ENCODE measurements at regions not wholly inside any gene's neighbourhood (a gene's known extent, or its start where the extent isn't known, plus 50 kb on each side); places are given as distances from the start of the nearest gene placed in this dataset.
A peak's percentile ranks its signal among the peaks of the same experiment; 100 is the strongest.
"Not testable (repeated sequence)": the region's sequence is repeated elsewhere in the genome, so short reads cannot be mapped to it uniquely, and the experiment has no call there.

GRCh38 chr5:91315701-91316100 lies 67.4 kb downstream of the ARRDC3 start:
- no peak for DNase-seq (ENCODE audit: low read depth, low spot score)

- DNase-seq (ENCODE audit: low read depth, low spot score) = peak; percentile 66
Measured at GRCh38 chr5:91313757-91314673, 69.1 kb downstream of the ARRDC3 start.

GRCh38 chr5:91312698-91313097 lies 70.4 kb downstream of the ARRDC3 start:
- no peak for DNase-seq (ENCODE audit: low read depth, low spot score)

- DNase-seq (ENCODE audit: low read depth, low spot score) = peak; percentile 96
Measured at GRCh38 chr5:91311697-91312501, 71.2 kb downstream of the ARRDC3 start.

- no peak for DNase-seq (ENCODE audit: low read depth, low spot score)
Measured at GRCh38 chr5:91311168-91311696, 71.9 kb downstream of the ARRDC3 start.

- DNase-seq (ENCODE audit: low read depth, low spot score) = not testable (repeated sequence)
Measured at GRCh38 chr5:91308157-91308556, 75.0 kb downstream of the ARRDC3 start.

GRCh38 chr5:91307048-91307447 lies 76.1 kb downstream of the ARRDC3 start:
- no peak for DNase-seq (ENCODE audit: low read depth, low spot score)

GRCh38 chr5:91306497-91306896 lies 76.6 kb downstream of the ARRDC3 start:
- no peak for DNase-seq (ENCODE audit: low read depth, low spot score)

- no peak for DNase-seq (ENCODE audit: low read depth, low spot score)
Measured at GRCh38 chr5:91305640-91306039, 77.5 kb downstream of the ARRDC3 start.

GRCh38 chr5:91304015-91304414 lies 79.1 kb downstream of the ARRDC3 start:
- DNase-seq (ENCODE audit: low read depth, low spot score) = not testable (repeated sequence)

GRCh38 chr5:91302958-91303357 lies 80.2 kb downstream of the ARRDC3 start:
- DNase-seq (ENCODE audit: low read depth, low spot score) = no peak

- DNase-seq (ENCODE audit: low read depth, low spot score) = no peak
Measured at GRCh38 chr5:91302305-91302704, 80.8 kb downstream of the ARRDC3 start.

GRCh38 chr5:91301106-91301846 lies 81.8 kb downstream of the ARRDC3 start:
- DNase-seq (ENCODE audit: low read depth, low spot score) = no peak

GRCh38 chr5:91297994-91298393 lies 85.1 kb downstream of the ARRDC3 start:
- DNase-seq (ENCODE audit: low read depth, low spot score) = no peak

- DNase-seq (ENCODE audit: low read depth, low spot score) = no peak
Measured at GRCh38 chr5:91296674-91297143, 86.4 kb downstream of the ARRDC3 start.

- not testable (repeated sequence) for DNase-seq (ENCODE audit: low read depth, low spot score)
Measured at GRCh38 chr5:91296102-91296501, 87.0 kb downstream of the ARRDC3 start.

- no peak for DNase-seq (ENCODE audit: low read depth, low spot score)
Measured at GRCh38 chr5:91293131-91293530, 90.0 kb downstream of the ARRDC3 start.

- DNase-seq (ENCODE audit: low read depth, low spot score) = no peak
Measured at GRCh38 chr5:91291628-91292569, 91.2 kb downstream of the ARRDC3 start.

- no peak for DNase-seq (ENCODE audit: low read depth, low spot score)
Measured at GRCh38 chr5:91288118-91288916, 94.8 kb downstream of the ARRDC3 start.

Data from pulmonary artery endothelial cell (primary cell).